GDM1 (cell line): ENCODE measurements at regions not wholly inside any gene's neighbourhood (a gene's known extent, or its start where the extent isn't known, plus 50 kb on each side); places are given as distances from the start of the nearest gene placed in this dataset.

Experiments
- DNase-seq: peaks from one replicate; lab custom pipeline; 2025; lab: John Stamatoyannopoulos, UW

DNA sequence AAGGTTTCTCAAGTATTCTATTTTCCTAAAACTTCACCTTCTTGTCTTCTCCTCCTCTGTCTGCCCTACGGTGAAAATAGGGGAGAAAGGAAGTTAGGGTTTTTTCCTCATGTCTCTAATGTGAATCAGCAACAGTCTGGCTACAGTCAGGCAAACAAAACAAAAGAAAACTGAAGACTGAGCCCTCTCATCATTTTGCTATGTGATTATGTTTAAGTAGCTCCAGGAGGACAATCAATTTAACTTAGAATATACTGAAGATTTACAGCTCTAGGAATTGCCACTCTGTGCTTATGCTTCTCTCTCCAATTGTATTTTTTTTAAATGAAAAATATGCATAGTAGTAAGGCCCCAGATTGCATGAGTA lies 316.2 kb downstream of the GPAT3 start:
- no peak for DNase-seq

DNA sequence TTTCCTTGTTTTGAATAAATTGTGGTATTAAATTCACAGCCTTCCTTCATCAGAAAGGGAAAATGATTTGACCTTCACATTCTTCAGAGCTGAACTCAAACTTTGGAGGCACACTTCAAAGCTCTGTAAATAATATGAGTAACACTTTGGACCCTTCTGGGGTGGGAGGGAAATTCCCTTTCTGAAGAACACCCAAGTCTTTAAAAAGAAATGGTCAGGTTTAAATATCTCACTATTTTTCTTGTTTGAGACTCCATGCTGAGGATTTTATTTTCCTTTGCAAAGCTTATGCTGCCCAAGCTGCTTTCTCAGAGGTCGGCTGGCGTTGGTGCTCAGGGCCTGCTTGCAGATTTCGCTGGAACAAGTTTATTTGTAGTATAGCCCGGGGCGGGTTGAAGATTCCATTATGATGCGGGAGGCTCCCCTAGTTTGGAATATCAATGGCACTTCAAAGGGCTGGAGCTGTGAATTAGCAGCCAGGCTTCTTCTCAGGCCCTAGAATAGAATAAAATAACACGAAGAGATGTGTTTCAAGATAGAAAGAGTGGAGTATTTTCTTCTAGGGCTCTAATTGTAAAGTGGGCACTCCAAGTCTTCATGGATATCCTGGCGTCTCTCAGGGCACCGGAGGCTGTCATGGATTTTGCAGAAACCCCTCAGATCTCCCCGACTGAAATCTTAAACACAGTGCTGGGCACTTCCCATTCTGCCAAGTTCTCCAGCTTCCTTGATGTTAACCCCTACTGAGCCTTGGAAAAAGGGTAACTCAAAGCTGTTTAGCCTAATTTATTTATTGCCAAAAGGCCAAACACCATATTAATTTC lies 315.6 kb downstream of the GPAT3 start:
- DNase-seq = no peak

DNA sequence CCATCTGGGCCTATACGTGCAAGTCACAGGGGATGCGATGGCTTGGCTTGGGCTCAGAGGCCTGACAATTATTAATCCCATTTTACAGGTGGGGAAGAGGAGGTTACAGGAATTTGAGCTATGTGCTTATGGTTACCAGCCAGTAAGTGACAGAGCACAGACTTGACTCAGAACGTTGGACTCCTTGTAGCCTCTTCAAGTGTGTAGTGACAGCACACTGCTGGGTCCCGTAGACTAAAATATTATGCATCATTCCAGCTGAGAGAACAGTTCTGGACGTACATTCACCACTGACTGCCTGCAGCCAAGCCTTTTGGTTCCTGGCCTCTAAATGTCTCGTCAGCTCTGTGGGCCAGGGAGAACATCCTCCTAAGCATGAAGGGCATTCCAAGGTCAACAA lies 314.5 kb downstream of the GPAT3 start:
- no peak for DNase-seq

- no peak for DNase-seq
These were observed 310.4 kb downstream of the GPAT3 start for GRCh38 chr4:83846193-83846830.

GRCh38 chr4:83839615-83840014 lies 303.7 kb downstream of the GPAT3 start:
- DNase-seq = no peak

- DNase-seq = no peak
These were observed 301.9 kb downstream of the GPAT3 start for GRCh38 chr4:83837614-83838308.

- no peak for DNase-seq
These were observed 298.0 kb downstream of the GPAT3 start for GRCh38 chr4:83833920-83834319.

- DNase-seq = no peak
These were observed 296.4 kb downstream of the GPAT3 start for GRCh38 chr4:83832110-83832825.

DNA sequence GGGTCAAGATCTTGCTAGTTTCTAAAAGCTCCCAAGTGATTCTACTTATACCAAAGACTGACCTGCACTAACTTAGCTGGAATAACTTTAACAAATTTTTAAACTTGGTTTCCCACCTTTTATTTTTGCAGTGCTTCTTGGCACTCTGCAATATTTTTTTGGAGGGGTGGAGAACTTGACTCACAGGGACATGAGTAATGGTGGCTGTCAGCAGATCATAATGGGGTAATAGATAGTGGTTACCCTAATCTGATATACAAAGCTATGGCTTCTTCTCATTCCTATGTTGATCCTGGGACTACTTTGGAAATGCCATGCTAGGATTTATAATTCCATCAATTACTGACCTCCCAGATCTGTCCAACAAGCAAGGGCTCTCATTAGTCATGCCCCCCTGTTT lies 295.7 kb downstream of the GPAT3 start:
- DNase-seq = no peak

DNA sequence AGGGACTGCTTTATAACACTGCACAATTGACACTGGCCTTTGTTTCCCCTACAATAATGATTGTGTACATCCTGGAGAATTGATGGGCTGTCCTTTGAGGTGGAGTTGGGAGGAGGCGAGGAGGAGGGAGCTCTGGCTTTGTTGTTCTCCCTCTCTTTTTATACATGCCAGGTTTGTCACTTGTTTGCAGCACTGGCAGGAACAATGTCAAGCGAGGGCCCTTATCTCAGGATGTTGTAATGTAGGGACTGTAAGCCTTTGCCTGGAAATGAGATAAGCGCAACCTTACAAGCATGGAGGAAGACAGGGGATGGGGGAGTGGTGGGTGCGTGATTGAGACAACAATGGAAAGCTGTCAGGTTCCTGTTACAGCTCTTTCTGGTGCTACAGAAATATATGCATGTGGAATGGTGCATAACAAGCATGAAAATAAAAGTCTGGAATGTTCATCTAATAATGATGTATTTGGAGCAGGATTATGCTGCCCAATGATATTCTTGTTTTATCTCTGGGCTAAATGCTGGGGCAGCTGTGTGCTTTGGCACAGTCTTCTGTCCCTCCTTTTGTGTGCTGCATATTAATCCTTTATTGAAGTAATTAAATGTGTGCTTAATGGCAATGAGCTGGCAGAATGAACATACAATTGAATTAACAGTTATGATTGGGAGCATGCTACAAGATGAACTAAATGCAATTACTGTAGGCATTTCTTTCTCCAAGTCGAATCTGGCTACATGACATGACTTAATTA lies 294.4 kb downstream of the GPAT3 start:
- DNase-seq = no peak

DNA sequence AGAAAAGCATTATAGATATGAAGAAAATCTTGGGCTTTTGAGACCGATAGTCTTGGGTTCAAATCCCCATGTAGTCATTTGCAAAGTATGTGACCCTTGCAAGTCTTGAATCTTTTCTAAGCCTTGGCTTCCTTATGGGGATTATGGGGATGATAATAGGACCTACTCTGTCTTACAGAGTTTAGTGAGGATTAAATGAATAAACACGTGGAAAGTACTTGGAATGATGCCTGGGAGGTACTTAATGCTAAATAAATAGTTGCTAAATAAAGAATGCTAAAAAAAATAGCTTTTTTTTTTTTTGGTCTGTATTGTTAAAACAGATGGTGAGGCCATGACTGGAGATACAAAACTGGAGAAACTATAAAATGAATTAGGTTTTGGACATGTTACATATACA lies 292.7 kb downstream of the GPAT3 start:
- no peak for DNase-seq

DNA sequence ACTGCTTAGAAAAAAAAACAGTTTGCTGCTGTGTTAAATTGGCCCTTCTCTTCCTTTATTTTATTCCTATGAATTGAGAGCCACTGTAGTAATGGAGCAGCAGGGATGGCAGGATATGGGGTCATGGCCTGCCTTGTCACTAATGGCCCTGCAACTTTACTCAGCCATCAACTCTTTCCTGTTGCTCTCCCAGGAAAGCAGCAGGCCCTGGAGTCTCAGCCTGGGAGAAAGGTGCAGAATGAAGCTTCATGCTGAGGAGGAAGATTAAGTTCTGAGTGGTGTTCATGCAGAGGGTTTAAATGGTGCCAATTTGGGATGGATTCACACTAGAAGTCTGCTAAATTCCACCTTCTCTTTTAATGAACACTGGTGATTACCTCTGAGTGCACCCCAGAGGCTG lies 285.6 kb downstream of the GPAT3 start:
- DNase-seq = no peak

GRCh38 chr4:83819582-83819981 lies 283.7 kb downstream of the GPAT3 start:
- no peak for DNase-seq

DNA sequence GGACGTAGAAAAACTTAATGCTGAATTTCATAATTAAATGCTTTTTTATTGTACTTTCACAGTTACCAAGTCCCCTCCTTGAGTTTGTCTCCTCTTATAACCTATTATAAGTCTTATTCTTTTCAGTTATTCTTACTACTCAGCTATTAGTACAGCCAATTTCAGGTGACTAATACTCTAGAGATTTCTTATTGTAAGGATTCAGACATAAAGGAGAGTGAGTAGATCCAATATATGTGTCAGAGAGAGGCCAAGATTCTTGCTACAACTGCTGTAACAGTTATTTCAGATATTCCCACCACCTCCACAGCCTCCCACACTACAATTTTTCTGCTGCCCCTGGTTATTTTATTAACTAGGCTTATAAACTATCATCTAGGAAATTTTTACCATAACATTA lies 274.5 kb downstream of the GPAT3 start:
- no peak for DNase-seq

- no peak for DNase-seq
These were observed 273.7 kb downstream of the GPAT3 start for GRCh38 chr4:83809581-83809980.

GRCh38 chr4:83793481-83793880 lies 257.6 kb downstream of the GPAT3 start:
- DNase-seq = no peak

GRCh38 chr4:83785891-83786290 lies 250.0 kb downstream of the GPAT3 start:
- no peak for DNase-seq

GRCh38 chr4:83783215-83783614 lies 247.3 kb downstream of the GPAT3 start:
- DNase-seq = no peak

- DNase-seq = no peak
These were observed 246.7 kb downstream of the GPAT3 start for GRCh38 chr4:83782591-83782990.

GRCh38 chr4:83781434-83781833 lies 245.5 kb downstream of the GPAT3 start:
- no peak for DNase-seq

GRCh38 chr4:83780053-83780733 lies 244.3 kb downstream of the GPAT3 start:
- no peak for DNase-seq
